ENCODE measurements at regions not wholly inside any gene's neighbourhood (a gene's known extent, or its start where the extent isn't known, plus 50 kb on each side); places are given as distances from the start of the nearest gene placed in this dataset.

DNA sequence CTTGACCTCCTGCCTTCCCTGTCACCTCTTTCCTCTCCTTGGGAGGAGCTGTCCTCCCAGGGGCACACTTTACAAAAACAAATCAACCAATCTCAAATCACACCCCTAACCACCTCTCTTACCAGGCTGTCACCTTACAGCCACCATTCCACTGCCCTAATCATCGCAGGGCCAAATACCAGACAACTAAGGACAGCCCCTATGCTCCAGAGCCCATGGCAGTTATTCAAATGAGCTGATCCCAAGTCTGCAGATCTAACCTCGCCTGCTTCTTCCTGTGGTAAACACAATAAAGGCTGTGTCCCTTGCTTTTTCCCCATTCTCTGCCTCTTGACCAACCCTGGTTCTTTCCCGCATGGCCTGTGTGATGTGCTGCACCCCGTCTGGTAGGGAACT is 154.2 kb upstream of the CNTNAP5 start:
- intact Hi-C loops (cut with DNase I; ENCODE audit: low total_unique reads), result no loop called here
- Histone ChIP-seq H3K4me1 (no peaks in the 10 kb centered on the region), H3K4me3 (no peak overlapping the region), H3K9me3 (no peaks in the 10 kb centered on the region), H3K36me3 (no peaks in the 10 kb centered on the region), H3K27me3 (no peaks in the 10 kb centered on the region), H3K27ac (no peak overlapping the region)
- DNase-seq, result no peak
- TF ChIP-seq, protein P1, sequence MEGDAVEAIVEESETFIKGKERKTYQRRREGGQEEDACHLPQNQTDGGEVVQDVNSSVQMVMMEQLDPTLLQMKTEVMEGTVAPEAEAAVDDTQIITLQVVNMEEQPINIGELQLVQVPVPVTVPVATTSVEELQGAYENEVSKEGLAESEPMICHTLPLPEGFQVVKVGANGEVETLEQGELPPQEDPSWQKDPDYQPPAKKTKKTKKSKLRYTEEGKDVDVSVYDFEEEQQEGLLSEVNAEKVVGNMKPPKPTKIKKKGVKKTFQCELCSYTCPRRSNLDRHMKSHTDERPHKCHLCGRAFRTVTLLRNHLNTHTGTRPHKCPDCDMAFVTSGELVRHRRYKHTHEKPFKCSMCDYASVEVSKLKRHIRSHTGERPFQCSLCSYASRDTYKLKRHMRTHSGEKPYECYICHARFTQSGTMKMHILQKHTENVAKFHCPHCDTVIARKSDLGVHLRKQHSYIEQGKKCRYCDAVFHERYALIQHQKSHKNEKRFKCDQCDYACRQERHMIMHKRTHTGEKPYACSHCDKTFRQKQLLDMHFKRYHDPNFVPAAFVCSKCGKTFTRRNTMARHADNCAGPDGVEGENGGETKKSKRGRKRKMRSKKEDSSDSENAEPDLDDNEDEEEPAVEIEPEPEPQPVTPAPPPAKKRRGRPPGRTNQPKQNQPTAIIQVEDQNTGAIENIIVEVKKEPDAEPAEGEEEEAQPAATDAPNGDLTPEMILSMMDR (IDR thresholded peaks at IDR 0.05), result no peak

DNA sequence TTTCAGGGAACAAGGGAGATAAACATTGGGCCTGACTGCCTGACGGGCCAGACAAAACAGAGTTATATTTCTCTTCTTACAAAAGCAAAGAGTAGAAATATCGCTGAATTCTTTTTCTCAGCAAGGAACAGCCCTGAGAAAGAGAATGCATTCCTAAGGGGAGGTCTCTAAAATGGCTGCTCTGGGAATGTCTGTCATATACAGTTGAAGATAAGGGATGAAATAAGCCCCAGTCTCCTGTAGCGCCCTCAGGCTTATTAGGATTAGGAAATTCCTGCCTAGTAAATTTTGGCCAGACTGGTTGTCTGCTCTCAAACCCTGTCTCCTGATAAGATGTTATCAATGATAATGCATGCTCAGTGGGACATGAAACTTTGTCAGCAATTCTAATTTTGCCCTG is 134.9 kb upstream of the CNTNAP5 start:
- no peaks in the 10 kb centered on the region for H3K36me3 ChIP-seq
- TF ChIP-seq, protein P1 (IDR thresholded peaks at IDR 0.05), result no peak
- H3K4me1 ChIP-seq, result no peaks in the 10 kb centered on the region
- no peaks in the 10 kb centered on the region for H3K27me3 ChIP-seq
- H3K4me3 ChIP-seq, result no peak overlapping the region
- intact Hi-C loops (cut with DNase I; ENCODE audit: low total_unique reads), result no loop called here
- H3K27ac ChIP-seq, result no peak overlapping the region
- DNase-seq, result no peak
- H3K9me3 ChIP-seq, result peaks cover 0 to 8% (median 0%) of the 10 kb centered on the region in 3 donors

DNA sequence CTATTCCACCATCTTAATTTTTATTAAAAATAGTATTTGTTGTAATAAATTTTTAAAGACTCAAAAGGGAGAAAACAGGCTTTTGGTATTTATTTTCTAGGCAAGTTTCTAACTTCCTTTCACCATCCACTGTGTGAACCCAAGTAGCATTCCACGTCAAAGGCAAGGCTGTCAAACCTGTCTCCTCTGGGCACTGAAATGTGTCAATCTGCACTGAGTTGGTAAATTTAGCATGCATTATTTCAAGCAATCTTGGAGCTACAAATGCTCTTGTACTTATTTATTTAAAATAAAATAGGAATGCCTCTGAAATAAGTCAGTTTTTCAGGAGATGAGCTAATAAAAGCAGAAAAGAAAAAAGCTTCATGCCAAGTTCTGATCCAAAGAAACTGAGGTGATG is 130.9 kb upstream of the CNTNAP5 start:
- Histone ChIP-seq H3K4me3 (no peak overlapping the region), H3K27ac (no peak overlapping the region), H3K27me3 (no peaks in the 10 kb centered on the region), H3K9me3 (peaks cover 0 to 8% (median 0%) of the 10 kb centered on the region in 3 donors), H3K4me1 (no peaks in the 10 kb centered on the region), H3K36me3 (no peaks in the 10 kb centered on the region)
- intact Hi-C loops (cut with DNase I; ENCODE audit: low total_unique reads), result no loop called here
- TF ChIP-seq, protein P1 (IDR thresholded peaks at IDR 0.05), result no peak
- no peak for DNase-seq

DNA sequence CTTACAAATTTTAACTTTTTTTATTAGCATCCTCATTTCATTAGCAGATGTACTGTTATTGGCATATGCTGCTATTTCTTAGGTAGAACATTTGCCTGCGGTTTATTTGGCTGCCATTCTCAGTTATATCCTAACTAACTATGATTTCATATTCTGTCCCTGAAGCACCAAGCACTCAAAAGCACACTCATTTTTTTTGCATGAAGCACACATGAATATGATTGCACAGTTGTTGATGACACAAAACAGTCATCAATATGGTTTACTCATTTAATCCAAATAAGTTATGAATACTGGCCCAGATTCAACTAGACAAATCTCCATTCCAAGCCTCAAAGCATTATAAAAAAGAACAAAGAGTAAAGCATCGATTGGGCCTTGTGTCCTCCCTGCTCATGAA is 129.4 kb upstream of the CNTNAP5 start:
- Histone ChIP-seq H3K9me3 (peaks cover 0 to 2% (median 0%) of the 10 kb centered on the region in 3 donors), H3K4me1 (no peaks in the 10 kb centered on the region), H3K27me3 (no peaks in the 10 kb centered on the region), H3K27ac (no peak overlapping the region), H3K4me3 (no peak overlapping the region), H3K36me3 (no peaks in the 10 kb centered on the region)
- intact Hi-C loops (cut with DNase I; ENCODE audit: low total_unique reads), result no loop called here
- no peak for DNase-seq
- TF ChIP-seq, protein P1 (IDR thresholded peaks at IDR 0.05), result no peak

DNA sequence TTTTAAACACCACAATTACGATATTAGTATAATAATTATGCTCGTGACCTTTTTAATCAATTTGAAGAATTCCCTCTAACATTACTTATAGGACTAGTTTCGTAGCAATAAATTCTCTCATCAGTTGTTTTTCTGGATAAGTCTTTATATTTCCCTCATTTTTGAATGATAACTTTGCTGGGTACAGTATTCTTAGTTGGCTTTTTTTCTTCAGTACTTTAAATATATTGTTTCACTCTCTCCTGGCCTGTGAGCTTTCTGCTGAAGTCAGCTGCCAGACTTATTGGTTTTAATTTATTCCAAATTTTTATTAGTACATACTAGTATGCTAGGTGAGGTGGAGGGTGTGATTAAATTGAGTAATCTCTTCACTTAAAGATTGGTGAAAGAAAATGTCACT is 123.8 kb upstream of the CNTNAP5 start:
- H3K9me3 ChIP-seq, result peaks cover 0 to 10% (median 0%) of the 10 kb centered on the region in 3 donors
- H3K27me3 ChIP-seq, result no peaks in the 10 kb centered on the region
- H3K4me3 ChIP-seq, result no peak overlapping the region
- H3K36me3 ChIP-seq, result no peaks in the 10 kb centered on the region
- intact Hi-C loops (cut with DNase I; ENCODE audit: low total_unique reads), result no loop called here
- DNase-seq, result no peak
- TF ChIP-seq, protein P1 (IDR thresholded peaks at IDR 0.05), result no peak
- no peak overlapping the region for H3K27ac ChIP-seq
- H3K4me1 ChIP-seq, result no peaks in the 10 kb centered on the region

DNA sequence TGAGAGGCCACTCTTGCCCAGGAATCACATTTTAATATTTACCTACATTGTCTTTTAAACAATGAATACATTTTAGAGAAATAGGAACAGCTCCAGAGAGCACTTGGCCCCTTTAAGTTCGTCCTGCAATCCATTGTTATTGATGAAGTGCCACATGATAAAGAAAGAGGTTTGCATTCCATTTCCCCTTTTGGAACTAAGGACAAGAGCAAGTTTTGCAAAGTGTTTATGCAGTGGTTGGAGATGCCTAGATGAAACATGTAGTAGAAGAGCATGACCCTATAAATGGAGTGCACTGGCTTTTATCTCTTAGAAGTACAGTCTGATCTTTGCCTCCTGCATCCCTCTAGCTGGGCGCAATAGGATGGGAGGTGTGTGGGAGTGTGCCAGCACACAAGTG is 118.7 kb upstream of the CNTNAP5 start:
- intact Hi-C loops (cut with DNase I; ENCODE audit: low total_unique reads), result no loop called here
- Histone ChIP-seq H3K4me1 (no peaks in the 10 kb centered on the region), H3K27me3 (no peaks in the 10 kb centered on the region), H3K27ac (no peak overlapping the region), H3K4me3 (no peak overlapping the region), H3K36me3 (no peaks in the 10 kb centered on the region), H3K9me3 (peaks cover 0 to 2% (median 0%) of the 10 kb centered on the region in 3 donors)
- DNase-seq, result no peak
- TF ChIP-seq, protein P1 (IDR thresholded peaks at IDR 0.05), result no peak

Data from tibial artery (tissue), 4 donors.